Naive thymus-derived CD4-positive, alpha-beta T cell (primary cell): ENCODE measurements at regions not wholly inside any gene's neighbourhood (a gene's known extent, or its start where the extent isn't known, plus 50 kb on each side); places are given as distances from the start of the nearest gene placed in this dataset.

Source experiments
- ATAC-seq: fragments of 150-1000 bp; cut with Tn5 transposase; 2 replicates; pipeline ENCODE4 v1.10.0; 2021; ENCODE audit warnings: mild to moderate bottlenecking, moderate library complexity
- CTCF ChIA-PET: fragments of 350-600 bp; sonication (Branson Sonifier 250); formaldehyde crosslinking; loops from one replicate; lab custom pipeline; 2021; ENCODE audit warnings: antibody characterized with exemption; lab: Charles Lee
- POLR2A ChIA-PET: fragments of 350-600 bp; sonication (Branson Sonifier 250); formaldehyde crosslinking; loops from one replicate; lab custom pipeline; 2021; ENCODE audit warnings: antibody characterized with exemption, inconsistent platforms; lab: Charles Lee
- DNase-seq, 9 donors: peaks; one replicate each; pipeline versions ENCODE4 v3.0.0 to v3.0.0-alpha.2; 2020 to 2022; ENCODE audit warnings: mixed read lengths in 1 of 9
- H3K27ac ChIP-seq: one replicate; pipeline ENCODE4 v1.7.0; 2013; ENCODE audit warnings: mild to moderate bottlenecking, low read depth, low read length, moderate library complexity
- H3K27me3 ChIP-seq, 2 donors: one replicate each; pipeline ENCODE4 v1.7.0; 2013; ENCODE audit warnings: low read length in 2 of 2, mild to moderate bottlenecking in 2 of 2, moderate library complexity in 2 of 2; ENCODE audit not compliant: control insufficient read depth in 2 of 2, insufficient read depth in 2 of 2
- H3K36me3 ChIP-seq, 3 experiments: 1 replicate in 2 of 3; 2 replicates in 1 of 3; pipeline ENCODE4 v1.7.0; 2013; ENCODE audit warnings: low read length in 3 of 3, mild to moderate bottlenecking in 3 of 3, moderate library complexity in 1 of 3; ENCODE audit not compliant: insufficient read depth in 3 of 3, control insufficient read depth in 2 of 3
- H3K4me1 ChIP-seq, 2 donors: one replicate each; pipeline ENCODE4 v1.7.0; 2013; ENCODE audit warnings: low read length in 2 of 2, mild to moderate bottlenecking in 2 of 2, moderate library complexity in 1 of 2; ENCODE audit not compliant: control insufficient read depth in 2 of 2, insufficient read depth in 2 of 2
- H3K4me3 ChIP-seq: 2 replicates; pipeline ENCODE4 v1.7.0; 2013; ENCODE audit warnings: mild to moderate bottlenecking, low read length
- H3K9me3 ChIP-seq, 3 experiments: 1 replicate in 2 of 3; 2 replicates in 1 of 3; pipeline ENCODE4 v1.7.0; 2013; ENCODE audit warnings: low read length in 3 of 3; ENCODE audit not compliant: control insufficient read depth in 2 of 3
- H3K27ac Mint-ChIP-seq, 9 donors: one replicate each; pipeline ENCODE4 v1.8.0; 2020 to 2022; ENCODE audit warnings: mixed read lengths in 9 of 9, mild to moderate bottlenecking in 8 of 9, moderate library complexity in 5 of 9, inconsistent platforms in 2 of 9
- H3K27me3 Mint-ChIP-seq, 5 donors: one replicate each; pipeline ENCODE4 v1.8.0; 2021 to 2022; ENCODE audit warnings: mixed read lengths in 5 of 5, mild to moderate bottlenecking in 1 of 5
- H3K36me3 Mint-ChIP-seq, 5 donors: one replicate each; pipeline ENCODE4 v1.8.0; 2020 to 2022; ENCODE audit warnings: mixed read lengths in 5 of 5, mild to moderate bottlenecking in 3 of 5, inconsistent platforms in 1 of 5
- H3K4me1 Mint-ChIP-seq, 7 donors: one replicate each; pipeline ENCODE4 v1.8.0; 2020 to 2022; ENCODE audit warnings: mixed read lengths in 7 of 7, mild to moderate bottlenecking in 3 of 7, inconsistent platforms in 1 of 7
- H3K4me3 Mint-ChIP-seq, 10 donors: one replicate each; pipeline ENCODE4 v1.8.0; 2020 to 2022; ENCODE audit warnings: mild to moderate bottlenecking in 10 of 10, mixed read lengths in 10 of 10, moderate library complexity in 6 of 10, inconsistent platforms in 2 of 10
- H3K9me3 Mint-ChIP-seq, 11 donors: one replicate each; pipeline ENCODE4 v1.8.0; 2020 to 2022; ENCODE audit warnings: mixed read lengths in 11 of 11, mild to moderate bottlenecking in 4 of 11, inconsistent platforms in 1 of 11, moderate library complexity in 1 of 11
- intact Hi-C, 2 donors: fragments of 100-400 bp; cut with micrococcal nuclease; formaldehyde crosslinking; loops; one replicate each; pipeline ENCODE4 v1.15.1; 2023

DNA sequence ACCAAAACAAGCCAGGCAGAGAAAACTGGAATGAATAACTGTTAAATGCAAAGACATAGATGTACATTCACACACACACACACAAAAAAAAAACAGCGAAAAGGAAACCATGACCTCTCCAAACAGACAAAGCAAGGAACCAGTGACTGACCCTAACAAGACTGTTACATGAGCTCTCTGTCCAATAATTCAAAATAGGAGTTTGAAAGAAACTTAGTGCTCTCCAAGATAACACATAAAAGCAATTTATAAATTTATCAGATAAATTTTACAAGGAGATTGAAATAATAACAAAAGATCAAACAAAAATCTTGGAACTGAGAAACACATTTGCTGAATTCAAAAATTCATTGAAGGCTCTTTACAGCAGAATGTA is 423.5 kb upstream of the RGMB start:
- Mint-ChIP-seq H3K4me3 (no peak overlapping the region), H3K27me3 (peaks cover 0 to 3% (median 0%) of the 10 kb centered on the region in 5 donors), H3K9me3 (peaks cover 0 to 22% (median 11%) of the 10 kb centered on the region in 11 donors), H3K27ac (no peak overlapping the region), H3K36me3 (no peaks in the 10 kb centered on the region), H3K4me1 (peaks cover 0 to 1% (median 0%) of the 10 kb centered on the region in 7 donors)
- POLR2A ChIA-PET: no interaction called here
- DNase-seq: no peak
- Histone ChIP-seq H3K27ac (no peak overlapping the region), H3K27me3 (no peaks in the 10 kb centered on the region), H3K4me3 (no peak overlapping the region), H3K36me3 (no peaks in the 10 kb centered on the region), H3K4me1 (no peaks in the 10 kb centered on the region), H3K9me3 (peaks cover 0 to 7% (median 0%) of the 10 kb centered on the region in 3 experiments)
- no peak for ATAC-seq
- intact Hi-C loops: loop anchor here in 1 of 2 donors (2.0 kb wide), 1 partner anchor 1119 kb away; no protein-coding TSS in a partner anchor
- CTCF ChIA-PET: no interaction called here

DNA sequence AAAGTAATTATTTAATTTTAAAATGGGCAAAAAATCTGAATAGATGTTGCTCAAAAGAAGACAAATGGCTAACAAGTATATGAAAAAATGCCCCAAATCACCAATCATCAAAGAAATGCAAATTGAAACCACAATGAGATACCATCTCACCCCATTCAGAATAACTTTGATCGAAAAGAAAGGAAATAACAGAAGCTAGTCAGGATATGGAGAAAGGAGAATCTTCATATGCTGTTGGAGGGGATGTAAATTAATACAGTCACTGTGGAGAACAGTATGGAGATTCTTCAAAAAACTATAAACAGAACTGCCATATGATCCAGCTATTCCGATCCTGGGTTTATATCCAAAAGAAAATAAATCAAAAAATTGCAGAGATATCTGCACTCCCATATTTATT is 418.5 kb upstream of the RGMB start:
- peaks cover 0 to 1% (median 0%) of the 10 kb centered on the region in 7 donors for H3K4me1 Mint-ChIP-seq
- DNase-seq (no peak), ATAC-seq (no peak)
- Histone ChIP-seq H3K27me3 (no peaks in the 10 kb centered on the region), H3K4me1 (no peaks in the 10 kb centered on the region), H3K36me3 (no peaks in the 10 kb centered on the region), H3K27ac (no peak overlapping the region), H3K9me3 (no peaks in the 10 kb centered on the region), H3K4me3 (no peak overlapping the region)
- POLR2A ChIA-PET: no interaction called here
- no peak overlapping the region for H3K27ac Mint-ChIP-seq
- H3K9me3 Mint-ChIP-seq: peaks cover 0 to 22% (median 3%) of the 10 kb centered on the region in 11 donors
- peaks cover 0 to 3% (median 0%) of the 10 kb centered on the region in 5 donors for H3K27me3 Mint-ChIP-seq
- CTCF ChIA-PET: interaction anchor here (1.2 kb wide), 1 partner anchor 15 kb away, joined by 3 read pairs; no protein-coding TSS in a partner anchor
- H3K4me3 Mint-ChIP-seq: no peak overlapping the region
- H3K36me3 Mint-ChIP-seq: no peaks in the 10 kb centered on the region
- intact Hi-C loops: no loop called here

DNA sequence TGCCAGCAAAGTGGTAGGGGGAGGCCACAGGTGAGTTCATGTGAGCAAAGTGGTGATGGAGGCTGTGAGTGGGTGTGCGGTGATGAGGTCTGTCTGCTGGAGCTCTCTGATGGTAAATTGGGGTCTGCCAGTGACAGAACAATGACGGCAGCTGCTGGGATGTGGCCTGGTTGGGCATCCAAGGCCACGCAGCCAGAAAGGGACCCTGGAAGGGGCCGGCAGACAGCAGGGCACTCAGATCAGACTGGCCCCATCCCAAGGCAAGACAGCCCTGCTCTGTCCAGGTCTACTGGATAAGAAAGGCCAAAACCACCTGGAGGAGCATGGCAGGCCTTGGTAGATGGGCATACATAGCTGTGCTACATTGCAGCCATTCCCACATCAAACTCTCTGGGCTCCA is 412.9 kb upstream of the RGMB start:
- ChIA-PET POLR2A (no interaction called here), CTCF (interaction anchor here (0.6 kb wide), 1 partner anchor 96 kb away, joined by 4 read pairs; no protein-coding TSS in a partner anchor)
- ATAC-seq (no peak), DNase-seq (no peak)
- H3K27ac ChIP-seq: no peak overlapping the region
- H3K27ac Mint-ChIP-seq: no peak overlapping the region
- H3K4me3 Mint-ChIP-seq: no peak overlapping the region
- H3K4me1 ChIP-seq: no peaks in the 10 kb centered on the region
- peaks cover 0 to 5% (median 0%) of the 10 kb centered on the region in 5 donors for H3K27me3 Mint-ChIP-seq
- intact Hi-C loops: no loop called here
- no peaks in the 10 kb centered on the region for H3K36me3 ChIP-seq
- peaks cover 0 to 17% (median 3%) of the 10 kb centered on the region in 11 donors for H3K9me3 Mint-ChIP-seq
- H3K4me3 ChIP-seq: no peak overlapping the region
- no peaks in the 10 kb centered on the region for H3K9me3 ChIP-seq
- H3K4me1 Mint-ChIP-seq: no peaks in the 10 kb centered on the region
- H3K36me3 Mint-ChIP-seq: no peaks in the 10 kb centered on the region
- H3K27me3 ChIP-seq: no peaks in the 10 kb centered on the region

DNA sequence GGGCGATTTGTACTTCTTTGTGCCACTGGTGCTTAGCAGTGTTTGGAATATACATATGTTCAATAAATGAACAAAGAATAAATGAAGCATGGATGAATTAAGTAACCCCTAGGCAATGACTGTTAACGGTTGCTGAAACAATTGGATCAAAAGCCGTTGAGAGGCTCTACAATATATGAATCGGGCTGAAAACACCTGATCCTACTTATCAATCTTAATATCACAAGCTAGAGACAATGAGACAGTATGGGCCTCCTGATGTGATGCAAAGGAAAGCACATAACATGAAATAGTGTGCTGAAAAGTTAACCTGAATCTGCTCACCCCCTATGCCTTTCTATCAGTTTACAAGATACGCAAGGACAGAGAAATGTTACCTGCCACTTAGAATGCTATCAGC is 410.3 kb upstream of the RGMB start:
- ATAC-seq (no peak), DNase-seq (no peak)
- H3K36me3 Mint-ChIP-seq: no peaks in the 10 kb centered on the region
- H3K4me1 Mint-ChIP-seq: no peaks in the 10 kb centered on the region
- peaks cover 0 to 15% (median 3%) of the 10 kb centered on the region in 11 donors for H3K9me3 Mint-ChIP-seq
- no peak overlapping the region for H3K27ac Mint-ChIP-seq
- H3K9me3 ChIP-seq: no peaks in the 10 kb centered on the region
- ChIA-PET CTCF (no interaction called here), POLR2A (no interaction called here)
- no peak overlapping the region for H3K27ac ChIP-seq
- intact Hi-C loops: no loop called here
- no peak overlapping the region for H3K4me3 ChIP-seq
- no peaks in the 10 kb centered on the region for H3K27me3 ChIP-seq
- H3K27me3 Mint-ChIP-seq: peaks cover 0 to 5% (median 0%) of the 10 kb centered on the region in 5 donors
- no peaks in the 10 kb centered on the region for H3K36me3 ChIP-seq
- H3K4me3 Mint-ChIP-seq: no peak overlapping the region
- H3K4me1 ChIP-seq: no peaks in the 10 kb centered on the region

DNA sequence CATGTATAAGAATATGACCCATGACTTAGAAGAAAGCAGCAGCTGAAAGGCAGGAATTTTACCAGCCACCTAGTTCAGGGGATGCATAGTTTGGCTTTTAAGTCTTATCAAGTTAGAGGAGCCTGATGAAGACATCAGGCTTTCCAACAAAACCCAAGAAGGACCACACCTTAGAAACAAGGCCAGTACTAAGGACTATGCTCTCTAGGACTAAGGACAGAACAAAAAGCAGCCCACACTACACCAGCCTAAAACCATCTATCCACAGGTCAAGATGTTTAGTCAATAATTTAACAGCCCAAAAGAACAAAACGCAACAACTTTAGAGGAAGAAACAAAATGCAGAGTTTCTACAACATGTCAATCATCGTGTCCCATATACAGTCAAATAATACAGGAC is 408.9 kb upstream of the RGMB start:
- no peak overlapping the region for H3K27ac ChIP-seq
- Mint-ChIP-seq H3K9me3 (peaks cover 0 to 6% (median 2%) of the 10 kb centered on the region in 11 donors), H3K4me1 (no peaks in the 10 kb centered on the region), H3K36me3 (no peaks in the 10 kb centered on the region), H3K27me3 (peaks cover 0 to 5% (median 0%) of the 10 kb centered on the region in 5 donors), H3K27ac (no peak overlapping the region), H3K4me3 (no peak overlapping the region)
- no peak for DNase-seq
- no peaks in the 10 kb centered on the region for H3K4me1 ChIP-seq
- H3K9me3 ChIP-seq: no peaks in the 10 kb centered on the region
- POLR2A ChIA-PET: no interaction called here
- no peaks in the 10 kb centered on the region for H3K36me3 ChIP-seq
- H3K27me3 ChIP-seq: no peaks in the 10 kb centered on the region
- no peak overlapping the region for H3K4me3 ChIP-seq
- CTCF ChIA-PET: no interaction called here
- intact Hi-C loops: no loop called here
- ATAC-seq: no peak

DNA sequence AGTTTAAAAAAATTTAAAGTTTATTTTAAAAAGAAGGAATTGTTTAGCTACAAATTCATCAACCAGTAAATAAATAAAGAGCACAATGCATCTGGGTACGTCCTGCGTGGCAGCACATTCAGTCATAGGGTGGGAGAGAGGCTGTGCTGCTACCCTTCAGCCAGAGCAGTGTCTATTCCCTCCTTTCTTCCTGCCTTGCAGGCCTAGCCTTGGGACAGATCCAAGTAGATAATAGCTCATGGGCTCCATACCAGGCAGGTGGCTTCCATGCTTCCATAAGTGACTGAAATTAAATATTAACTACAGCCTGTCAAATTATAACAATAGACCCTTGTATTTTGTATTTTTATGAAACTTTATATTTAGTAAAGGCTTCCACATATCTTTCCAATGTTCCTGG is 408.3 kb upstream of the RGMB start:
- Mint-ChIP-seq H3K4me1 (no peaks in the 10 kb centered on the region), H3K9me3 (peaks cover 0 to 3% (median 0%) of the 10 kb centered on the region in 11 donors), H3K36me3 (no peaks in the 10 kb centered on the region), H3K27ac (no peak overlapping the region), H3K27me3 (peaks cover 0 to 5% (median 0%) of the 10 kb centered on the region in 5 donors), H3K4me3 (no peak overlapping the region)
- ATAC-seq (no peak), DNase-seq (no peak)
- H3K4me1 ChIP-seq: no peaks in the 10 kb centered on the region
- CTCF ChIA-PET: no interaction called here
- no peak overlapping the region for H3K4me3 ChIP-seq
- H3K27me3 ChIP-seq: no peaks in the 10 kb centered on the region
- POLR2A ChIA-PET: no interaction called here
- H3K27ac ChIP-seq: no peak overlapping the region
- no peaks in the 10 kb centered on the region for H3K9me3 ChIP-seq
- intact Hi-C loops: no loop called here
- no peaks in the 10 kb centered on the region for H3K36me3 ChIP-seq

DNA sequence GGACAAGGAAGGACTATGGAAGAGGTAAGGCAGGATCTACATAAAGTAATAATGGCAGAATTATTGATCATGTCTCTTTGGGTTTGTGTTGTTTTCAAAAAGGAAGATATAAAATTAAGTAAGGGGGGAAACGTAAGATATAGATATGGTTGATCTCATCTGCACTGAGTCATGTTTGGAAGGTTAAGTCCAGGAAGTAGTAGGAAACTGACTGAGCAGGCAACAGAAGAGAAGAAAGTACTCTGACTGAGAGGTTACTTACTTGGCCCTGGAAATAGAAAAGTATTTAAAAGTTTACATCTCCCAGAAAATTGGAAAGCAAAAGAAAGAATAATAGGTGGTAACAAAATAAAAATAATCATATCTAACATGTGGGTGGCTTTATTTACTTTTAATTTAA is 405.3 kb upstream of the RGMB start:
- Mint-ChIP-seq H3K9me3 (peaks cover 0 to 3% (median 0%) of the 10 kb centered on the region in 11 donors), H3K4me3 (no peak overlapping the region), H3K27me3 (peaks cover 0 to 6% (median 0%) of the 10 kb centered on the region in 5 donors), H3K36me3 (no peaks in the 10 kb centered on the region), H3K27ac (no peak overlapping the region), H3K4me1 (no peaks in the 10 kb centered on the region)
- ChIA-PET CTCF (no interaction called here), POLR2A (no interaction called here)
- Histone ChIP-seq H3K27me3 (no peaks in the 10 kb centered on the region), H3K27ac (no peak overlapping the region), H3K4me1 (no peaks in the 10 kb centered on the region), H3K36me3 (no peaks in the 10 kb centered on the region), H3K4me3 (no peak overlapping the region), H3K9me3 (no peaks in the 10 kb centered on the region)
- no peak for ATAC-seq
- intact Hi-C loops: no loop called here
- no peak for DNase-seq
